ENCODE measurements at regions not wholly inside any gene's neighbourhood (a gene's known extent, or its start where the extent isn't known, plus 50 kb on each side); places are given as distances from the start of the nearest gene placed in this dataset.

GRCh38 chr14:96979611-96980074 lies 182.5 kb downstream of the VRK1 start:
- in situ Hi-C loops (cut with HindIII; ENCODE audit: low sequenced_read_pairs): no loop called here

DNA sequence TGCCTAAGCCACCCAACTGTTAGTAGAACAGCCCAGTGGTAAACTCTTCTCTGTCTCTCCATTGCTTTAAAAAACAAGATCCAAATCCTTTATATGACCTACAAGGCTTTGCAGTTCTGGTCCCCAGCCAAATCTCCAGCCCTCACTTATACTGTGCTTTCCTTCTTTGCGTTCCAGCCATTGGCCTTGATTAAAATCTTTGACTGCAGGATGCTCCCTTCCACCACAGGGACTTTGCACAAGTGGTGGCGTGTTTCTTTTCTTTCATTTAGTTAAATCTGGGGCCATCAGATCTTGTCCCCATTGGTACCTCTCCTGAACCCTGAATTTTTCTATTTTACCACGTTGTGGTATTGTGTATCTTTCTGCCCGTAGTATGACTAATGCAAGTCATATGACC lies 183.7 kb downstream of the VRK1 start:
- in situ Hi-C loops (cut with HindIII; ENCODE audit: low sequenced_read_pairs): no loop called here

- in situ Hi-C loops (cut with HindIII; ENCODE audit: low sequenced_read_pairs): no loop called here
Measured at GRCh38 chr14:96986256-96987085, 189.3 kb downstream of the VRK1 start.

DNA sequence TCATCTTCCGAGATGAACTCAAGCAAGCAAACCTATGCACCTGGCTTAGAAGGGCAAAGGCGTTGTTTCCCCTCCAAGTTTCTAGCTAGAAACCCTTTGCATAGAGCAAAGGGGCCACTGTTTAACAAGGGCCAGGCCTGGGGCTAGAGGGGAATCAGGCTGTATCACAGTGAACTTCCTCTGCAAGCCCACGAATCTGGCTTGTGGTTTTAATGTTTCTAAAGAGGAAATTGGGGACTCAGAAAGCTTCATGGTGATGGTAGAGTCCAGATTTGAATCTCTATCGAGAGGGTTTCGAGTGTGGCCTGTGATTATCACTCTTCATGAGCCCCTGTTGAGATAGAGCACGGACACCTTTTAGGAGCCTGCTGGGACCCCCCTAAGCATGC lies 189.9 kb downstream of the VRK1 start:
- in situ Hi-C loops (cut with HindIII; ENCODE audit: low sequenced_read_pairs): no loop called here

- in situ Hi-C loops (cut with HindIII; ENCODE audit: low sequenced_read_pairs): no loop called here
Measured at GRCh38 chr14:96987771-96988170, 190.6 kb downstream of the VRK1 start.

DNA sequence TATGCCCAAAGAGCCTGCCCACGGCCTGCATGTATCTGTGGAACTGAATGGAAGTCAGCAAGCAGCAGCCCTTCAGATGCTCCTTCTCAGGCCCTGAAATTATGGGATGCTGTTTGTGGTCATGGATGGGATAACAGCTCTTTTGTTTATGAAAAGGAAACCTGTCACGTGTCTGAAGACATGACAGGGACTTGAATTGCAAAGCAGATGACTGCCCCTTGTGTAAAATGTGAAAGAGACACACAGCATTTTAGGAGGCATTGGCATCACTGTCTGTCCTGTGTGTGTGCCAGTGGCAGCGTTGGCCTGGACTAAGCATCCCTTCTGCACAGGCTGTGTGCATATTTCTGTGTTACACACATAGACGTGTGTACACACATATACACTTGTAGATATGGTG lies 192.1 kb downstream of the VRK1 start:
- in situ Hi-C loops (cut with HindIII; ENCODE audit: low sequenced_read_pairs): no loop called here

DNA sequence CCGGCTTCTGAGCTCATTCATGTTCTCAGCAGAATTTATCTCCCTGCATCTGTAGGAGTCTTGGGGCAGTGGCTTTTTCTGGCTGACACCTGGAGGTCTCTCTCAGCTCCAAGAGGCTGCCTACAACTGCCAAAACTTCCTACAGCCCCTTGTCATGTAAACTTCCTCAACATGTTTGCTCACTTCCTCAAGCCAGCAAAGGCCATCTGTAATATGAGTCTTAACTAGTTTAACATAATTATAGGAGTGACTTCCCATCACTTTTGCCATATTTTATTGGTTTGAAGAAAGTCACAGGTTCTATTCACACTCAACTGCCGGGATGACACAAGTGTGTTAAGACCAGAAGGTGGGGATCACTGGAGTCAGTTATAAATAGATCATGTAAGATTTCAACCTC lies 194.0 kb downstream of the VRK1 start:
- in situ Hi-C loops (cut with HindIII; ENCODE audit: low sequenced_read_pairs): no loop called here

GRCh38 chr14:96994999-96995398 lies 197.8 kb downstream of the VRK1 start:
- in situ Hi-C loops (cut with HindIII; ENCODE audit: low sequenced_read_pairs): no loop called here

DNA sequence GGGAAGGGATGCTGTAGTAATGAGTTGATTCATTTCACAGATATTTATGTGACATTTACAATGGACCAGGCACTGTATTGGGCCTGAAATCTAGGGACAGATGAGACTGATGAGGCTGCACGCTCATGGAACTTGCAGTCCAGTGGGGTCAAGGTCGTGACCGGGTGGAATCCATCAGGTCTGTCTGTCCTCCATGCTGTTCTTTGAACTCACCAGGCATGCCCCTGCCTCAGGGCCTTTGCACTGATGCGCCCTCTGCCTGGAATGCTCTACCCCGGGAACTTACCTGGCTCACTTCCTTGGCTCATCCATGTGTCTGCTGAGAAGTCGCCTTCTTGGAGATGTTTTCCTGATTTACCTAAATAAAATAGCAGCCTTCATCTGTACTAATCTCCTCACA lies 200.1 kb downstream of the VRK1 start:
- in situ Hi-C loops (cut with HindIII; ENCODE audit: low sequenced_read_pairs): no loop called here

GRCh38 chr14:96997996-96998395 lies 200.8 kb downstream of the VRK1 start:
- in situ Hi-C loops (cut with HindIII; ENCODE audit: low sequenced_read_pairs): no loop called here

GRCh38 chr14:96999654-97000155 lies 202.5 kb downstream of the VRK1 start:
- in situ Hi-C loops (cut with HindIII; ENCODE audit: low sequenced_read_pairs): no loop called here

GRCh38 chr14:97002454-97002853 lies 205.3 kb downstream of the VRK1 start:
- in situ Hi-C loops (cut with HindIII; ENCODE audit: low sequenced_read_pairs): no loop called here

GRCh38 chr14:97005934-97006333 lies 208.8 kb downstream of the VRK1 start:
- in situ Hi-C loops (cut with HindIII; ENCODE audit: low sequenced_read_pairs): no loop called here

DNA sequence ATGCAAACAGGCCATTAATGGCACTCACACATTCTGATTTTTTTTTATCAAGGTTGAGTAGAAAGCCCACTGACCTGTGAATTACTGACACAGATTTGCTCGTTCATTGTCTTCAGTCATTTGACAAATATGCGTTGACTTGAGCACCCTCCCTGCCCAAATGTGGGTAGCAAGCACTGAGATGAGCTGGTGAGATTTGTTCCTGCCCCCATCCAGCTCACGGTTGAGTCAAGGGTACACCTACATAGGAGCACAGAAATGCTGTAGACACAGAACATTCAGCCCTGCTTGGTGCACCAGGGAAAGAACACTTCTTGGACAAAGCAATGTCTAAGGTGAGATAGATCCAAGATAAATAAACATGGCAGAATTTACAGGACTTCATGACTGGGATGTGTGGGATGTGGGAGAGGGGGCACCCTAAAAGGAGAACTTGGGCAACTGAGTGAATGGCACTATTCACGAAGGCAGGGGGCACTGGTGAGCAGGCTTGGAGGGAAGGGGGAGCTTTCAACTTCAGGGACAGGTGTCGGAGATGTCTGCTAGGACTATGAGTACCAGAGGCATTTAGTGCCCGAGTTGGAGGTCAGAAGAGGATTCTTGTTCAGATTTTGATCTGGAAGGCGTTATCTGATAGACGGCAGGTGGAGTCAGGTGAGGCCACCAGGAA lies 213.4 kb downstream of the VRK1 start:
- in situ Hi-C loops (cut with HindIII; ENCODE audit: low sequenced_read_pairs): no loop called here

- in situ Hi-C loops (cut with HindIII; ENCODE audit: low sequenced_read_pairs): no loop called here
Measured at GRCh38 chr14:97013878-97014277, 216.7 kb downstream of the VRK1 start.

- in situ Hi-C loops (cut with HindIII; ENCODE audit: low sequenced_read_pairs): no loop called here
Measured at GRCh38 chr14:97021001-97021400, 223.8 kb downstream of the VRK1 start.

- in situ Hi-C loops (cut with HindIII; ENCODE audit: low sequenced_read_pairs): no loop called here
Measured at GRCh38 chr14:97021571-97022168, 224.5 kb downstream of the VRK1 start.

DNA sequence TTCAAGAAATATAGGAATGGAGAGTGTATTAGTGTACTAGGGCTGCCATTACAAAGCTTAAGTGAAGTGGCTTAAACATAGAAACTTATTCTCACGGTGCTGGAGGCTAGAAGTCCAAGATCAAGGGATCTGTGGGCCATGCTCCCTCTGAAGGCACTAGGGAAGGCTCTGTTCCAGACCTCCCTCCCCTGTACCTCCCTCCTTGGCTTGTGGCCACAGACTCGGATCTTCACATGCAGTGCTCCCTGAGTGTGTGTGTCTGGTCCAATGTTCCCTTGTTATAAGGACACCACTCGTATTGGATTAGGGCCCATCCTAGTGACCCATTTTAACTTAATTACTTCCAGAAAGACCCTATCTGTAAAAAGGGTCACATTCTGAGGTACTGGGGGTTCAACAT lies 225.6 kb downstream of the VRK1 start:
- in situ Hi-C loops (cut with HindIII; ENCODE audit: low sequenced_read_pairs): no loop called here

DNA sequence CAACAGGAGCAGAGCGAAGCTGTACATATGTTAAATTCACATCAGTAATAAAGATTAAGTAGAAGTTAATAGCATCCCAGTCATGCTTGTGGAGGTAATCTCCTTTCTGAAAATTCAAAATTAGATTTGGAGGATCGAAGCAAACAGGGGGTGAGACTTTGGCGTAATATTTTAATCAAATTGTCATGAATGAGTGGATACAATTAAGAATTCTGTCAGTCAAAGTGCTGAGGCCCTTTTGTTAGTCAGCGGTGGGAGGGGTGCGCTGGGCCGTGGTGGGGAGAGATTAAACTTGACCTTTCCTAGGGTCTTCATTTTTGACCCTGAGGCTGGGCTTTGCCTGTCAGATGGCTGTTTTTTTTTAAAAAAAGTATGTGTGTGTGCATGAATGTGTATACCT lies 226.7 kb downstream of the VRK1 start:
- in situ Hi-C loops (cut with HindIII; ENCODE audit: low sequenced_read_pairs): no loop called here

- in situ Hi-C loops (cut with HindIII; ENCODE audit: low sequenced_read_pairs): no loop called here
Measured at GRCh38 chr14:97024300-97024699, 227.1 kb downstream of the VRK1 start.

- in situ Hi-C loops (cut with HindIII; ENCODE audit: low sequenced_read_pairs): no loop called here
Measured at GRCh38 chr14:97025722-97026121, 228.5 kb downstream of the VRK1 start.
